HEK293T (cell line): ENCODE measurements at regions not wholly inside any gene's neighbourhood (a gene's known extent, or its start where the extent isn't known, plus 50 kb on each side); places are given as distances from the start of the nearest gene placed in this dataset.

Source experiments
- BHLHE40 ChIP-seq: fragments of 450-650 bp; IDR thresholded peaks from 2 replicates; pipeline ENCODE4 v1.6.1; 2016; ENCODE audit warnings: mild to moderate bottlenecking, moderate library complexity, borderline replicate concordance
- CTBP1 ChIP-seq: fragments of 450-650 bp; IDR thresholded peaks from 2 replicates; pipeline ENCODE4 v1.6.1; 2016; ENCODE audit warnings: borderline replicate concordance
- HDGF ChIP-seq: fragments of 450-650 bp; IDR thresholded peaks from 2 replicates; pipeline ENCODE4 v1.6.1; 2017; ENCODE audit warnings: antibody characterized with exemption, borderline replicate concordance
- SP1 ChIP-seq: fragments of 450-650 bp; IDR thresholded peaks from 2 replicates; pipeline ENCODE4 v1.6.1; 2017
- SUZ12 ChIP-seq: fragments of 450-650 bp; IDR thresholded peaks from 2 replicates; pipeline ENCODE4 v1.6.1; 2016; ENCODE audit warnings: mild to moderate bottlenecking

- TF ChIP-seq BHLHE40 (no peak), CTBP1 (no peak), HDGF (no peak), SUZ12 (no peak), SP1 (no peak)
Observed at GRCh38 chr5:142465476-142465875, 140.7 kb upstream of the SPRY4 start.
